Retina (tissue), 1 donor: ENCODE measurements at regions not wholly inside any gene's neighbourhood (a gene's known extent, or its start where the extent isn't known, plus 50 kb on each side); places are given as distances from the start of the nearest gene placed in this dataset.
"Not testable (repeated sequence)": the region's sequence is repeated elsewhere in the genome, so short reads cannot be mapped to it uniquely, and the experiment has no call there.

Experiments
- DNase-seq: peaks from one replicate; pipeline ENCODE4 v3.0.0-alpha.2; 2016

GRCh38 chr1:222021129-222021528, 279.2 kb upstream of the DUSP10 start:
- DNase-seq = no peak

DNA sequence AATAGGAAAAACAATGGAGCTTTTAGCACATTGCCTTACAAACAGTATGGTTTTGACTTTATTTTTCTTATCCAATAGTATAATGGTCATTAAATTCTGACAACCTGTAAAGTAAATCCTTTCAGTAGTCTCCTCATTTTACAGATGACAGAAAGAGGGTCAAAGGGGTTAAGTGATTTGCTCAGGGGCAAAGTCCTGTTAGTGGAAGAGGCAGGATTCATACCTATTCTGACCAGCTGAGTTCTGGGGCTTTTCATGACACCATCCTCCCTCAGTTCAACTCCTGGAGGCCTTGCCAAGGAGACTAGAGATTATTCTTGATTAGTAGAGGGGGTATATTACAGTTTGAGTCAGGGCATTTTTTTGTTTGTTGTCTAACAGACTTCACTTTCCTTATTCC, 278.7 kb upstream of the DUSP10 start:
- DNase-seq = no peak

DNA sequence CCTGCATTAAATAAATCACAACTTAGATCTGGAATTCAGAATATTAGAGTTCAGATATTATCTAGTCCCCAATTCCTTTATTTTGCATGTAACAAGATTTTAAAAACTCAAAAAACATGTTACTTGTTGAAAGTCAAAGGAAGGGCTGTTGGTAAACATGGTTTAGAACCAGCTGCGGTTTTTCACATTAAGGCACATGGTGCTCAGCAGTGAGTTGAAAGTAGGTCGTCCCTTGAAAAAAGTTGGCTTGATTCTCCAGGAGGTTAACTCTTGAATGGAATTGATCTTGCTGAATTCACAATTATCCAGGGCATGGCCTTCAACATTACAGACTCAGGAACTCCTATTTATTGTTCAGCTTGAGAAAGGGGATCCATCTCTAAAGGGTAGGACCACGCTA, 277.1 kb upstream of the DUSP10 start:
- DNase-seq = no peak

GRCh38 chr1:222018041-222018440, 276.2 kb upstream of the DUSP10 start:
- DNase-seq = no peak

DNA sequence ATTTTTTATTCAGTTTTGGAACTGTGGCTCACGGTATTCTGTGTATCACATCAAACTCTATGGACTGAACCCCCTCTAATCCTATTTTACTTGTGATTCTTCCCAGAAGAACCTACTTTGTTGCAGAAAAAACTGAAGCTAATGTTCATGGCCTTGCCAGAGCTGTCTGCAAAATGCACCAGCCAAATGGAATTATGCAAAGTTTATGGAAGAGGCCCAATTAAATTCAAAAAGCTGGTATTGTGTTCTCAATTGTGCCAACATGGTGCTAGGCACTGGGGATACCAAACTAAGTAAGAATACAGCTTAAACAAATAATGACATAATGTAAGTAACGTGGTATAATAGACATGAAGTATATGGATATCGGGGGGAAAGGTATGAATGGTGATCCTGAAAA, 273.8 kb upstream of the DUSP10 start:
- DNase-seq = no peak

DNA sequence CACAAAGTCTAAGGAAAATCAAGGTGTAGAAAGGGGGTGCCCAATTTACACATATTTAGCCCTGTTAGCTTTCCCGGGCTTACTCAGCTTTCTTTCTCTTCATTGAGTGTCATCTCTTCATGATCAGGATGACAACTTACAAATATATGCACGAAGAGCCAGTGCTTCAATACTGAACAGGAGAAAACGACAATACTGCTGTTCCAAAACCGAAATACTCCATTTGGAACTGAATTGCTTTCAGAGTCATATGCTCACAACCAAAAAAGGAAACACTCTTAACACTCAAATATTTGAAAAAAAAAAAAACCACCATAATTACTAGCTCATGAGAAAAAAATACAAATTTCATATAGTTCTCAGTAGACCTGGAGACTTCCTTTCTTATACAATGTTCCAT, 272.1 kb upstream of the DUSP10 start:
- no peak for DNase-seq

DNA sequence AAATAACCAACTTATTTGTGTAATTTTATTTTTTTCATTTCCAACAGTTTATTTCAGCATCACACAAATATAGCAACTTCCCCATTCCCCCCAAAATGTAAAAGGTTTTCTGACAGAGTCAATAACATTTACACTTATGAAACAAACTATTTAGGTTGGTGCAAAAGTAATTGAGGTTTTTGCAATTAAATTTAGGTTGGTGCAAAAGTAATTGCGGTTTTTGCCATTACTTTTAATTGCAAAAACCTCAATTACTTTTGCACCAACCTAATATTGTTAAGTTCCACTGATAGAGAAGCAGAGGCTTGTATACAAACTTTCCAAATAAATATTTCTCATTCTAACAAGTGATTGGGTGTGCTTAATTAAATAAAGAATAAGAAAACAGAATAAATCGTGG, 270.9 kb upstream of the DUSP10 start:
- no peak for DNase-seq

DNA sequence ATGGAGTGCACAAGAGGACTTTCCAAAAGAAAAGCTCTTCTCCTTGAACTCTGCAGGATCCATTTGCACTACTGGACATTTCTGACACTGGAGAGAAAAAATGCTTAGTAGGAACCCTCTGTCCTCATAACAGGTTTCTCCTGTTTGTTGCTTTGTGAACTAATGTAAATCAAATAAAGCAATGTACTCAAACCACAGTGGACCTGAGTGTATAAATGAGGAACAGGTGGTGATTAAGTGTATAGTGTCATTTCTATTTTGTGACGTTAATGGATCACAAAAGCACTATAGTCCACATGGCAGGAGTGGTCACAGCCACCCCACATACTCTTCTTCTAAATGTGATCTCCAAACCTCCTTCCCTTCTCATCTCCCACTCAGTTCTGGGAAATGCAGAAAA, 268.4 kb upstream of the DUSP10 start:
- DNase-seq = no peak

GRCh38 chr1:222009105-222009730, 267.3 kb upstream of the DUSP10 start:
- DNase-seq = no peak

DNA sequence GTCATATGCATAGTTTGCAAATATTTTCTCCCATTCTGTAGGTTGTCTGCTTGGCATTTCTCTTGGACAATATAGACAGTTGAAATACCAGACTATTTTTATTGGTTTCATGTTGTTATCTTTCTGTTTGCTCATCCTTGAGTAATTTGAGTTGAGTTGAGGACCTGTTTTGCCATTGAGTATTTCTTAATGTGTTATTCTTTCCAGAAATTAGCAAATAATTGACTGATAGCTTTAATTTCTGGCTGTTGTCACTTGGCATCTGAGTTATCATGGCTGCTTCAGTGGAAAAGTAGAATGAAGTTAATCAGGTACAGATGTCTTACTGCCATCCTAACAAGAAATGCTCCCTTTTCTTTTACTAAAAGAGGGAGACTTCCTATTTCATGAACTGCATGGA, 264.8 kb upstream of the DUSP10 start:
- no peak for DNase-seq

DNA sequence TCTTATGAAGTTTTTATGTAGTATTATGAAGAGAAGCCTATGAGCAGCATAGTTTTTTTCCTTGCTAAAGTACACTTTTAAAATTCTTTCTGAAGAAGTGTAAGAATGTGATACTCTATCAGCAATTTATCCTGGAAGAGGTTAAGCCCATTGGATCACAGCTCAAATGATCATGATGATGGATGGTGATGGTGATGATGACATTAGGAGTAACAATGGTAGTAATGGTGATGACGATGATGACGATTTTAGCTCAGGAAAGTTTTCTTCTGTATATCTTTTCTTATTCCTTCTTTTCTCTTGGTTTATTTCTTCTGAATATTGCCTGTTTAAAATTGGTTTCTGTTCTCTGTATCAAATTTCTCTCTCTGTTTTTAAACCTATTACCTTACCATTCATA, 262.9 kb upstream of the DUSP10 start:
- no peak for DNase-seq

DNA sequence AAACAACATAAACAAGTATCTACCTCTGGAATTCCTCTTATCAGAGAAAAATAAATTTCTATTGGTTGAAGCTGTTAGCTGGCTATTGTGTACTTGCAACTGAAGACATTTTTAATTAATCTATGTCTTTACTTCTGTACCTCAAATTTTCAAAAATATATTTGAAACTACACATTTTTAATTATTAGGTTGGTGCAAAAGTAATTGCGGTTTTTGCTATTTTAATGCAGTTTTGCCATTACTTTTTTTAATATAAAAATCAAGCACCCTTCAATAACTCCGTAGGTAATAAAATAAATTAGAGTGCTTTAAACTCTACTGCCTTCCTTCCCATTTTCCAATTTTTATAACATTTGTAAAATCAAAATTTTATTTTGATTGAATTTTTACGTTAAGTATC, 262.1 kb upstream of the DUSP10 start:
- DNase-seq = no peak

DNA sequence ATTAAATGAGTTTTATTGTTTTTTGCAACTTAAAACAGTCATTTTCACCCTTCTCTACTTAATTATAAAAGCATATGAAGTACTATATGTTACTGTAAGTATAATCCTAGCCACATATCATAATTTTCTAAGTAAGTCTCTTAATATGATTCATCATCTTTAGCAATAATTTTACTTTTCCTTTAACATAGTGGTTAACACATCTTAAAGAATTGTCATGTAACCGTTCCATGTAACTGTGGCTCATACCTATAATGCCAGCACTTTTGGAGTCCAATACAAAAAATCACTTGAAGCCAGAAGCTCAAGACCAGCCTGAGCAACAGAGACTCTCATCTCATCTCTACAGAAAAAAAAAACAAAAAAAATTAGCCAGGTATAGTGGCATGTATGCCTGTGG, 260.6 kb upstream of the DUSP10 start:
- no peak for DNase-seq

DNA sequence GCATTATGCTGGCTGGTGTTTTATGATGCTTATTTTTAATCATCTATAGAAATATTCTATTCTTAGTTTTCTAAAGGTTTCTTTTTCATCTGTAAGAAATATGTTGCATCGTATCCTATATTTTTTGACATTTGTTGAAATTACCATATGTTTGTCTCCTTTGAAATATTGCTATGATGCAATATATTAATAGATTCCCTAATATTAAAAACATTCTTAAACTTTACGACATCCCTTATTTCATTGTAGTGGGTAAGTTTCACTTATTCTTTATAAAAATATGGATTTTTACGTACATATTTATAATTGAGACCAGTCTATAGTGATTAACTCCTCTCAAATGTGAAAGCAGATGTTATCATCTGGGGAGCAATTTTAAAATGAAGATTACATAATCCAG, 258.2 kb upstream of the DUSP10 start:
- DNase-seq = no peak

DNA sequence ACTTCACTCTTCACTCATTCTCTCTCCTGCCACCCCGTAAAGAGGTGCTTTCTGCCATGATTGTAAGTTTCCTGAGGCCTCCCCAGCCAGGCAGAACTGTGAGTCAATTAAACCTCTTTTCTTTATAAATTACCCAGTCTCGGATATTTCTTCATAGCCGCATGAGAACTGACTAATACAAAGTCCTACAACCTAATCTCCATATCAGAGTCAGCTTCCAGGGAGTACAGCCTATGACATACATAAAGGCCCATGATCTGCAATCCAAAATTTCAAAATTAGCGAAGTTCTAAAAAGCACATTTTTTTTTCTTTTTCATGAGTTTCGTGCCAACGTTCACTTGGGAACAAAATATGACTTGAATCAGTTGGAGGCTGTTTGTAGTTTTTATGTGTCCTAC, 256.9 kb upstream of the DUSP10 start:
- no peak for DNase-seq

- DNase-seq = no peak
Measured at GRCh38 chr1:221998186-221998612, 256.3 kb upstream of the DUSP10 start.

DNA sequence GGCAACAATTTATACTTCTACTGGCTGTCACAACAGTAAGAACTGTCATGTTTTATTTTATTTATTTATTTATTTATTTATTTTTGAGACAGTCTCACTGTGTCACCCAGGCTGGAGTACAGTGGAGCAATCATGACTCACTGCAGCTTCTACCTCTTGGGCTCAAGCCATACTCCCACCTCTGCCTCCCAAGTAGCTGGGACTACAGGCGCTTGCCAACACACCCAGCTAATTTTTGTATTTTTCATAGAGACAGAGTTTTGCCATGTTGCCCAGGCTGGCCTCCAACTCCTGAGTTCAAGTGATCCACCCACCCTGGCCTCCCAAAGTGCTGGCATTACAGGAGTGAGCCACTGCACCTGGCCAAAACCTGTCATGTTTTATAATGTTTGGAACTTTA, 255.1 kb upstream of the DUSP10 start:
- not testable (repeated sequence) for DNase-seq

DNA sequence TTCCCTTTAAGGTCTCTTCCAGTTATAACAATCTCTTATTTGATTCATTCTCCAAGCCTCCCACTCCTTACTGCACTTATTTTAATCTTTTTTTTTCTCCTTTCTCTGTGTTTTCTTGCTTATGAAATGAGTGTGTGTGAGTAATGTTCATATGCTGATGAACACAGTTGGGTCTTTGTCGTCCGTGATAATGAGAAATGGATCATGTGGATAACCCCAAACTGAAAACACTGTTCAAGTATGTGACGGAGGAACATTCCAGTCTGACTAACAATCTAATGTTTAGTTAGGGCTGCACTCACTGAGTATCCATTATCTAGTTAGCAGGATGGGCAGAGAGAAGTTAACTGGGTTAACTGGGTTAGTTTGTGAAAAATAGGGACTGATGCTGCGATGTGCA, 253.1 kb upstream of the DUSP10 start:
- DNase-seq = no peak

DNA sequence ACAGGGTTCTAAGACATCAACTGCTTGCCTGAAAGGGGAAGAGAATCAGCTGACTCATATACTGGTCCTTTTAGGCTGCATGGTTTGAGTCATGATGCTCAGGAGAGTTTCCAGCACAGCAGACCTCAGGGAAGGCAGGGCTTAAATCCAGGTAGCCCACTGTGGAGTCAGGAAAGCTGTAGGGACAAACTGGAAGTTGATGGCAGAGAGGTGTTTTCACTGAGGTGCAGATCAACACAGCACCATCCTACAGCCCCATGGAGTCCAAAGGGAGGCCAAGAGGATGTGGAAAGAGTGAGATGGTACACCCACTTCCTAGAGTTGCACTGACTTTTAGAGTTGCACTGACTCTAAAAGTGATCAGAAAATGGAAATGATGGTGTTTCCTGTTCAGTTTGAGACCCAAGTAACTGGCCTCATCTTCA, 252.4 kb upstream of the DUSP10 start:
- DNase-seq = no peak

GRCh38 chr1:221993444-221993948, 251.6 kb upstream of the DUSP10 start:
- no peak for DNase-seq

- DNase-seq = no peak
Measured at GRCh38 chr1:221992427-221992826, 250.5 kb upstream of the DUSP10 start.

DNA sequence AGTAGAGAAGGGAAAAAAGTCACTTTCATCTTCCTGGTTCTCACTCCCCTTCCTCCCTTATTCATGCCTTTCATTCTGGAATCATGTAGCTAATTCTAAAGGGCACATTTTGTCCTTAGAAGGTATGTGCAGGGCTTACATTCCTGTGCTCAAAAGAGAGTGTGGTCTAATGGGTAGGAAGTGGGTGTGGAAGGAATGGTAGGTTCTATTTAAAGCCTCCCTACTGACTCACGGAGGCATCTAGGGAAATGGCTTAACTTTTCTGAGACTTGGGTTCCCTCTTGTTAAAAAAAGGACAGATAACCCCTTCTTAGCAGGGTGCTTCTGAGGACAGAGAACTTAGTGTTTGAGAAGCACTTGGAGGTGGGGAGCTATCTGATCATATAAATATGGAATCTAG, 249.3 kb upstream of the DUSP10 start:
- no peak for DNase-seq

- no peak for DNase-seq
Measured at GRCh38 chr1:221989741-221990140, 247.9 kb upstream of the DUSP10 start.

DNA sequence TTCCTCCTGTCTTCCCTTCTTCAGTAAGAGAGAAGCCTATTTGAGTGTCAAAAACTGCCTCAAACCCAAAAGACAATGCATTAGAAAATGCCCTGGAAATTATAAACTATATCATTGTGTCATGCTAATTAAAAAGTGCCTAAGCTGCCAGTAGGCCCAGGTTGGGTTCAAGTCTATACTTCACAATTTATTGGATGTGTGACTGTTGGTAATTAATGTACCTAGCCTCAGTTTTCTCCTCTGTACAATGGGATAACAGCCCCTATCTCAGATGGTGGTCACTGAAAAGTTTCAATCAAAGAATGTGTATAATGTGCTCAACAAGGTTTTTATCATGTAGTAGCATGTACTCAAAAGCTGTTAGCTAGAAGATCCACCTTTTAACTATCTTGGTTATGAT, 246.9 kb upstream of the DUSP10 start:
- no peak for DNase-seq

GRCh38 chr1:221987860-221988520, 246.1 kb upstream of the DUSP10 start:
- no peak for DNase-seq
